Right lobe of liver (tissue), 6 donors: ENCODE measurements at regions not wholly inside any gene's neighbourhood (a gene's known extent, or its start where the extent isn't known, plus 50 kb on each side); places are given as distances from the start of the nearest gene placed in this dataset.

Experiments
- ATAC-seq, 4 donors: fragments of 200-7000 bp; cut with Tn5 transposase; one replicate each; pipeline ENCODE4 v1.9.1; 2020; ENCODE audit warnings: mild to moderate bottlenecking in 4 of 4, moderate library complexity in 4 of 4
- DNase-seq, 3 donors: peaks; one replicate each; pipeline ENCODE4 v3.0.0-alpha.2; 2020
- H3K27ac ChIP-seq, 3 donors: fragments of 200-600 bp; one replicate each; pipeline ENCODE4 v1.8.0; 2022
- H3K27me3 ChIP-seq, 2 donors: fragments of 200-600 bp; one replicate each; pipeline ENCODE4 v1.8.0; 2022
- H3K36me3 ChIP-seq, 4 donors: fragments of 200-600 bp; sonication (generic) in 1 of 4; one replicate each; pipeline versions ENCODE4 v1.5.1 to v1.8.0; 2017 to 2022; ENCODE audit warnings: control low read depth in 1 of 4
- H3K4me1 ChIP-seq, 4 donors: fragments of 200-600 bp; sonication (generic) in 1 of 4; one replicate each; pipeline versions ENCODE4 v1.5.1 to v1.8.0; 2017 to 2022; ENCODE audit warnings: control low read depth in 1 of 4
- H3K4me3 ChIP-seq, 3 donors: fragments of 200-600 bp; one replicate each; pipeline ENCODE4 v1.8.0; 2022
- H3K9me3 ChIP-seq, 4 donors: fragments of 200-600 bp; sonication (generic) in 1 of 4; one replicate each; pipeline versions ENCODE4 v1.5.1 to v1.8.0; 2017 to 2022; ENCODE audit warnings: control low read depth in 1 of 4
- CTCF ChIP-seq, 4 donors: fragments of 200-600 bp in 3 of 4; fragments of 450-650 bp in 1 of 4; IDR thresholded peaks; one replicate each; pipeline versions ENCODE4 v1.5.1 to v1.8.0; 2016 to 2022; ENCODE audit warnings: antibody characterized with exemption in 4 of 4, mild to moderate bottlenecking in 2 of 4
- POLR2A ChIP-seq: fragments of 450-650 bp; IDR thresholded peaks from one replicate; pipeline ENCODE4 v1.6.1; 2017; ENCODE audit warnings: antibody characterized with exemption, mild to moderate bottlenecking
- WGBS: methylation state at CpG from one replicate; pipeline ENCODE4 v1.1.6; 2018; ENCODE audit warnings: low coverage, low lambda C conversion rate; ENCODE audit not compliant: insufficient coverage; ENCODE audit errors: missing lambda C conversion rate; 5-methylcytosine and 5-hydroxymethylcytosine counted together
- intact Hi-C, 2 donors: fragments of 100-400 bp; cut with DNase I; formaldehyde crosslinking; loops; one replicate each; pipeline versions ENCODE4 v1.11.2 to v1.14.1; 2022
- donor health status: DM: no; HTN: yes; CAD: no.
- donor health status: DM: no; HTN: no; CAD: no.
- donor health status: DM: no; HTN: no; CAD: no.
- donor health status: DM: no; HTN: yes; CAD: no.
- donor health status: DM: no; HTN: yes; CAD: no.

- ATAC-seq, result no peak
- intact Hi-C loops, result no loop called here
These were observed 78.1 kb upstream of the XCR1 start for GRCh38 chr3:46105306-46105919.

GRCh38 chr3:46104706-46105105 lies 77.4 kb upstream of the XCR1 start:
- H3K36me3 ChIP-seq, result no peaks in the 10 kb centered on the region
- no CpG with 5 or more reads among the region's 1 CpG for WGBS
- no peak overlapping the region for H3K4me3 ChIP-seq
- no peaks in the 10 kb centered on the region for H3K4me1 ChIP-seq
- intact Hi-C loops, result no loop called here
- no peak for ATAC-seq
- H3K27ac ChIP-seq, result no peak overlapping the region
- H3K27me3 ChIP-seq, result no peaks in the 10 kb centered on the region
- no peaks in the 10 kb centered on the region for H3K9me3 ChIP-seq
- no peak for DNase-seq
- no peak for TF ChIP-seq CTCF (IDR thresholded peaks at IDR 0.05)
- TF ChIP-seq POLR2A, result no peak

More at GRCh38 chr3:46105306-46105919, 78.1 kb upstream of the XCR1 start:
- no peak for TF ChIP-seq CTCF (IDR thresholded peaks at IDR 0.05)
- no peak for TF ChIP-seq POLR2A
- no peak for DNase-seq
- Histone ChIP-seq H3K27me3 (no peaks in the 10 kb centered on the region), H3K4me1 (no peaks in the 10 kb centered on the region), H3K9me3 (no peaks in the 10 kb centered on the region), H3K27ac (no peak overlapping the region), H3K4me3 (no peak overlapping the region), H3K36me3 (no peaks in the 10 kb centered on the region)
- WGBS, result 45% methylated on average over 4 of the region's 4 CpGs

- Histone ChIP-seq H3K9me3 (no peaks in the 10 kb centered on the region), H3K4me3 (no peak overlapping the region), H3K27me3 (no peaks in the 10 kb centered on the region), H3K36me3 (no peaks in the 10 kb centered on the region), H3K4me1 (no peaks in the 10 kb centered on the region), H3K27ac (no peak overlapping the region)
- intact Hi-C loops, result no loop called here
- TF ChIP-seq CTCF (IDR thresholded peaks at IDR 0.05) (no peak), POLR2A (no peak)
- ATAC-seq (no peak), DNase-seq (no peak)
These were observed 75.5 kb upstream of the XCR1 start for GRCh38 chr3:46102780-46103130.

- intact Hi-C loops, result no loop called here
- no peak for TF ChIP-seq POLR2A
- TF ChIP-seq CTCF (IDR thresholded peaks at IDR 0.05), result no peak
- 43% methylated on average over 2 of the region's 2 CpGs for WGBS
- no peak for DNase-seq
- ATAC-seq, result no peak
- Histone ChIP-seq H3K36me3 (no peaks in the 10 kb centered on the region), H3K4me3 (no peak overlapping the region), H3K27me3 (no peaks in the 10 kb centered on the region), H3K4me1 (no peaks in the 10 kb centered on the region), H3K27ac (no peak overlapping the region), H3K9me3 (no peaks in the 10 kb centered on the region)
These were observed 74.9 kb upstream of the XCR1 start for GRCh38 chr3:46102059-46102779.
